ENCODE measurements at regions not wholly inside any gene's neighbourhood (a gene's known extent, or its start where the extent isn't known, plus 50 kb on each side); places are given as distances from the start of the nearest gene placed in this dataset.

GRCh38 chr7:46368871-46369270 is 447.8 kb upstream of the IGFBP3 start:
- TF ChIP-seq TAF1 (IDR thresholded peaks at IDR 0.05; ENCODE audit: low read depth, low read length) (no peak), POLR2A (IDR thresholded peaks at IDR 0.05; ENCODE audit: low read depth, low read length) (no peak), POU2F2 (IDR thresholded peaks at IDR 0.05; ENCODE audit: low read depth, low read length) (no peak), POLR2AphosphoS5 (IDR thresholded peaks at IDR 0.05; ENCODE audit: low read depth, low read length) (no peak), SPI1 (IDR thresholded peaks at IDR 0.05; ENCODE audit: low read depth, low read length) (no peak)
